ENCODE measurements at regions not wholly inside any gene's neighbourhood (a gene's known extent, or its start where the extent isn't known, plus 50 kb on each side); places are given as distances from the start of the nearest gene placed in this dataset.

- TF ChIP-seq RAD21 (IDR thresholded peaks at IDR 0.05) (no peak), CTCF (IDR thresholded peaks at IDR 0.05; ENCODE audit: low read depth, low read length, missing input control) (no peak), JUND (IDR thresholded peaks at IDR 0.05) (no peak), HNF4G (IDR thresholded peaks at IDR 0.05) (no peak), GABPA (IDR thresholded peaks at IDR 0.05 in 1 of 2, conservative IDR thresholded peaks at IDR 0.05 in 1 of 2) (no peak), MAX (IDR thresholded peaks at IDR 0.05) (no peak), NR2F2 (IDR thresholded peaks at IDR 0.05) (no peak), FOXA1 (IDR thresholded peaks at IDR 0.05) (no peak), YY1 (IDR thresholded peaks at IDR 0.05) (no peak), ATF3 (IDR thresholded peaks at IDR 0.05) (no peak)
These were observed 185.8 kb downstream of the SLC6A15 start for GRCh38 chr12:84726780-84727179.
